GM19099 (cell line): ENCODE measurements at regions not wholly inside any gene's neighbourhood (a gene's known extent, or its start where the extent isn't known, plus 50 kb on each side); places are given as distances from the start of the nearest gene placed in this dataset.

Source experiments
- POLR2A ChIP-seq: IDR thresholded peaks from 3 replicates; pipeline ENCODE4 v1.6.1; 2011; ENCODE audit warnings: low read depth; ENCODE audit not compliant: insufficient read length; ENCODE audit errors: extremely low read depth

DNA sequence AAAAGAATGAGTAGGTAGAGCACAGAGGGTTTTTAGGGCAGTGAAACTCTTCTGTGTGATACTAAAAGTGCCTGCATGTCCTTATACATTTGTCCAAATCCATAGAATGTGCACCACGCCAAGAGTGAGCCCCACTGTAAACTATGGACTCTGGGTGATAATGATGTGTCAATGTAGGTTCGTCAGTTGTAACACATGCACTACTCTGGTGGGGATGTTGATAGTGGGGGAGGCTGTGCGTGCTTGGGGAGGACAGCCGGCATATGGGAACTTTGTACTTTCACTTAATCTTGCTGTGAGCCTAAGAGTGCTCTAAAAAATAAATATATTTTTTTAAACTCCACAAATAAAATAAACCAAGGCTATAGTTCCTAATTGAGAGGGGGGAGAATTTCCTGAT lies 319.2 kb downstream of the SHQ1 start:
- TF ChIP-seq POLR2A: no peak

GRCh38 chr3:72523429-72524151 lies 324.7 kb downstream of the SHQ1 start:
- TF ChIP-seq POLR2A: peak; percentile 24

DNA sequence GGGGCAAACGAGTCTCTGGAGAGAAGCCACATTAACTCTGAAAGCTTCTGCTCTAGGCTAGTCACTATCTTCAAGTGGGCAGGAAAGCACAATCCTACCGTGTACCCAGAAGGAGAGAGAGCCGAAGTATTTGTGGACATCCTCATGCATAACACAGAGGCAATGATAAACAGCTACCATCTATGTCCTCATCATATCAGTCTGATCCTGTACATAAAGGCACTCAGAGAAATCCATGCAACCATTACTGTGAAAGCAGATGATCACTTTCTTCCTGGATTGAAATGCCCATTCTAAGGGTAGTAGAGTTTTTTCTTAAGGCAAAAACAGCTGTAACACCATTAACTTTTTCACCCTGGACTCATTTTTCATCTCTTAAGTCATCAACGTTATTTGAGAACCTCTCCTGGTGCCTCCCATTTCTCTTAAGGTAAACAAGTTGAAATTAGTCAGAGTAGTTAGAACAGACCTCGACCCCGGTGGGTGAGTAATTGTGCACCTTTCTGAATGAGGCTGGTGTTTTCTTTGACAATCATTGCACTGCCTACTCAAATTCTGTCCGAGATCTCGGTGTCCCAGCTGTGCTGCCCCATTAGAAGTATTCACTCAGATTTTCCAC lies 327.4 kb downstream of the SHQ1 start:
- TF ChIP-seq POLR2A: no peak

DNA sequence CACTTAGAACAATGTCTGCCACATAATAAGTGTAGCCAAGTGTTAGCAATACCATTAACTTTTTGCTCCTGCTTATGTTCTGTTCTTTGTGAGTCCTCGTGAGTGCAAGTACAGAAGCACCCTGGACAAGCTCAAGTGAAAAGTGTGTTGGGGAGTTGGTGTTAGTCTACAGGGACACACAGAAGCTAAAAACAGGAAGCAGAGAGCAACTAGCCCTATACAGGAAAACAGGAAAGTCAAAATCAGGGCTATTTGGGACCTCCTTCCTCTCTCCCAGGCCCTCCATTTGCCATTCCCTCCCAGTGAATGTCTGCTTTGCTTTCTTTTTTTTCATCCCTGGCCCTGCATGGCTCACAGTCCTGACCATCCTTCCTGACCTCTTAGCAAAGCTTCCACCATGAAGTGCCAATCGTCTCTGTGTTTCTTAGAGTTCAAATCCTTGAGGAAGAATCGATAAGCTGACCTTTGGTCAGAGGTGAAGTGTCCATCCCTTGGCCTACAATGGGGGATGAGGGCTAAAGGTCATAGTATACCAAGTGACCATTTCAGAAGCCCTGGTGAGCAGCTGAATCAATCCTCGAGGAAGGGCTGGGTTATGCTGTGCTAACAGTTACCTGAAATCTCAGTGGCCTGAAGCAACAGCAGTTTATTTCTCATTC lies 328.2 kb downstream of the SHQ1 start:
- no peak for TF ChIP-seq POLR2A

GRCh38 chr3:72517921-72518424 lies 330.3 kb downstream of the SHQ1 start:
- no peak for TF ChIP-seq POLR2A

- no peak for TF ChIP-seq POLR2A
These were observed 330.9 kb downstream of the SHQ1 start for GRCh38 chr3:72517336-72517735.

GRCh38 chr3:72516361-72516760 lies 331.9 kb downstream of the SHQ1 start:
- TF ChIP-seq POLR2A: no peak

DNA sequence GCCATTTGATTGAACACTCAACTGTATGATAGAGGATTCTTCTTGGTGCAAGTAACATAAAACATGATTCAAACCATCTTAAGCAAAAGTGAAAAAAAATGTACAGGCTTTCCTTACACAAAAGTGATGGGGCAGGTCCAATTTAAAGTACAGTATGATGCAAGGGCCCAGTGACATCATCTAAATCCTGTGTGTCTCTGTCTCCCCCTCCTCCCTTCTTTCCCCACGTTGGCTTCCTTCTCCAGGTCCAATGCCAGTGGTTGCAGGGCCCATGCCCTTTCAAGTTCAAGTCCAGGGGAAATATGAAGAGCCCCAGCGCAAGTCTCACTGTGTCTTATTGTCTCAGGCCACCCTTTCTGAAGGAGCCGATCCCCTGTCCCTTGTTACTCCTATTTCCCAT lies 332.3 kb downstream of the SHQ1 start:
- no peak for TF ChIP-seq POLR2A

- TF ChIP-seq POLR2A: no peak
These were observed 333.0 kb downstream of the SHQ1 start for GRCh38 chr3:72515281-72515680.

- no peak for TF ChIP-seq POLR2A
These were observed 338.0 kb downstream of the SHQ1 start for GRCh38 chr3:72510247-72510646.

DNA sequence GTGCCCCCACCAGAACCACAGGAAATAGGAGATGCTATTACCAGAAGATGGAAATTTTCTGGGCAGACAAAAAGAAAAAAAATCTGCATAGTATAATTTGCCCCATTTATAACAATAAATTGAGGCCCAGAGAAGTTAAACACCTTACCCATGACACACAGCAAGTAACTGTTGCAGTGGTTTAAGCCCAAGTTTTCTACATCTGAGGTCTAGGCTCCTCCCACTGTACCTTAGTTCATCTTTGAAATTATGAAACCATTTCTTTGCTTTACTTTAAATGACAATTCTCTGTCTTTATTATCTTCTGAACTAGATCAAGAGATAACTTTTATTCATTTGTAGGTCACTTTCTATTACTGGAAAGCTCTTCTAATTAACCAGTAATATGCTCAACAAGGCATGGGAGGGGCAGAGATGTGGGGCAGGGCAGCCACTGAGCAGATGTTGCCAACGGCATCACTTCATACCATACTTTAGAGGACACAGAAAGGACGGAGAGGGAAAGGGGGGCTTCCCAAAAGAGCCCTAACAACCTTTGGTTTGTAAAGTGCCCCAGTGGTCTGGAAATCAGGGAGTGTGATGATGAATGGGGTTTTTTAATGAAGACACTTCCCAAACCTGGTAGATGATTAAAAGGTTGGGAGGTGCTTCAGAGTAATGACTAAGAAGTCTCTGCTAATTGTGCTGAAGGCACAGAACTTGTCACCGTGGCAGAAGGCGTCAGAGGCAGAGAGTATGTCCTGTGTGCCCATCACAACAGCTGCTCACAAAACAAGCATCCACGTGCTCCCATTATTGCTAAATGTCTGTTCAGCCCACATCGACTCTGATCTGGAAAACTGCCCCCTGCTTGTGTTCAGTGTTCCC lies 342.5 kb downstream of the SHQ1 start:
- no peak for TF ChIP-seq POLR2A

- TF ChIP-seq POLR2A: no peak
These were observed 352.1 kb downstream of the SHQ1 start for GRCh38 chr3:72496051-72496670.

DNA sequence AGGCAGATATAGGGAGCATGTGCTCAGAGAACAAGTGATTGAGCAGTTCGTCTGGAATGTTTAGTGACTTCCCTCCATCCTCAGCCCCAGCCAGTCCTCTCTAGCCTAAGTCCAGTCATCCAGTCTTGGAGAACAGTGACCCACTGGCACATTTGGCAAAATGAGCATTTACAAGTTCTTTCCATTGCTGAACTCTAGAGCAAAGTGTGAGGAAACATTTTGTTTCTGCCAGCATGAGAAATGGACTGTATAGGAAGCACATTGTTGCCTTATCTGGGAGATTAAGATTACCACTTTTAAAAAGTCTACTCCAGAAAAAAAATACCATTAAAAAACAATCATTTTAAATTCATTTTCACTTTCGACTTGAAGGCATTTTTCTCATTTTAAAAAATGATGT lies 353.6 kb downstream of the SHQ1 start:
- no peak for TF ChIP-seq POLR2A

- no peak for TF ChIP-seq POLR2A
These were observed 354.1 kb downstream of the SHQ1 start for GRCh38 chr3:72494130-72494529.

GRCh38 chr3:72492240-72492639 lies 356.0 kb downstream of the SHQ1 start:
- no peak for TF ChIP-seq POLR2A
